ENCODE measurements at regions not wholly inside any gene's neighbourhood (a gene's known extent, or its start where the extent isn't known, plus 50 kb on each side); places are given as distances from the start of the nearest gene placed in this dataset.
"Not testable (repeated sequence)": the region's sequence is repeated elsewhere in the genome, so short reads cannot be mapped to it uniquely, and the experiment has no call there.

- DNase-seq (ENCODE audit: low read depth) = no peak
Observed at GRCh38 chr7:98728555-98728954, 111.5 kb downstream of the NPTX2 start.

- DNase-seq (ENCODE audit: low read depth) = no peak
Observed at GRCh38 chr7:98729121-98729520, 112.0 kb downstream of the NPTX2 start.

- no peak for DNase-seq (ENCODE audit: low read depth)
Observed at GRCh38 chr7:98730326-98730725, 113.2 kb downstream of the NPTX2 start.

- no peak for DNase-seq (ENCODE audit: low read depth)
Observed at GRCh38 chr7:98731651-98732050, 114.6 kb downstream of the NPTX2 start.

- DNase-seq (ENCODE audit: low read depth) = no peak
Observed at GRCh38 chr7:98733036-98733435, 116.0 kb downstream of the NPTX2 start.

GRCh38 chr7:98735801-98736200 is 118.7 kb downstream of the NPTX2 start:
- DNase-seq (ENCODE audit: low read depth) = no peak

GRCh38 chr7:98736461-98736860 is 119.4 kb downstream of the NPTX2 start:
- not testable (repeated sequence) for DNase-seq (ENCODE audit: low read depth)

- no peak for DNase-seq (ENCODE audit: low read depth)
Observed at GRCh38 chr7:98737176-98737575, 120.1 kb downstream of the NPTX2 start.

GRCh38 chr7:98740643-98741042 is 123.6 kb downstream of the NPTX2 start:
- DNase-seq (ENCODE audit: low read depth) = no peak

GRCh38 chr7:98745722-98746318 is 124.0 kb downstream of the TMEM130 start:
- DNase-seq (ENCODE audit: low read depth) = peak; percentile 10

- no peak for DNase-seq (ENCODE audit: low read depth)
Observed at GRCh38 chr7:98748090-98748489, 121.7 kb downstream of the TMEM130 start.

GRCh38 chr7:98753176-98753575 is 116.6 kb downstream of the TMEM130 start:
- DNase-seq (ENCODE audit: low read depth) = no peak

GRCh38 chr7:98753989-98754479 is 115.8 kb downstream of the TMEM130 start:
- no peak for DNase-seq (ENCODE audit: low read depth)

GRCh38 chr7:98755138-98755898 is 114.5 kb downstream of the TMEM130 start:
- DNase-seq (ENCODE audit: low read depth) = no peak

- no peak for DNase-seq (ENCODE audit: low read depth)
Observed at GRCh38 chr7:98758157-98758556, 111.7 kb downstream of the TMEM130 start.

GRCh38 chr7:98760201-98760651 is 109.6 kb downstream of the TMEM130 start:
- DNase-seq (ENCODE audit: low read depth) = peak; percentile 64

- no peak for DNase-seq (ENCODE audit: low read depth)
Observed at GRCh38 chr7:98761225-98761624, 108.6 kb downstream of the TMEM130 start.

GRCh38 chr7:98762620-98763019 is 107.2 kb downstream of the TMEM130 start:
- DNase-seq (ENCODE audit: low read depth) = no peak

- no peak for DNase-seq (ENCODE audit: low read depth)
Observed at GRCh38 chr7:98763441-98763840, 106.4 kb downstream of the TMEM130 start.

- DNase-seq (ENCODE audit: low read depth) = no peak
Observed at GRCh38 chr7:98764946-98765345, 104.9 kb downstream of the TMEM130 start.

GRCh38 chr7:98770085-98770484 is 99.7 kb downstream of the TMEM130 start:
- DNase-seq (ENCODE audit: low read depth) = not testable (repeated sequence)

- peak; percentile 57 for DNase-seq (ENCODE audit: low read depth)
Observed at GRCh38 chr7:98771519-98771918, 98.3 kb downstream of the TMEM130 start.

- DNase-seq (ENCODE audit: low read depth) = no peak
Observed at GRCh38 chr7:98771941-98772603, 97.7 kb downstream of the TMEM130 start.
